Small intestine (tissue), 7 donors: ENCODE measurements at regions not wholly inside any gene's neighbourhood (a gene's known extent, or its start where the extent isn't known, plus 50 kb on each side); places are given as distances from the start of the nearest gene placed in this dataset.

Source experiments
- DNase-seq, 2 donors: peaks; one replicate each; pipeline versions ENCODE4 v3.0.0 to v3.0.0-alpha.2; 2013
- FAIRE-seq: peaks from 2 replicates; lab custom pipeline; 2012; peaks lifted over from hg19 to GRCh38; lab: Jason Lieb, UNC
- H3K27ac ChIP-seq, 3 donors: one replicate each; pipeline ENCODE4 v1.5.1; 2013; ENCODE audit warnings: low read length in 2 of 3, mild to moderate bottlenecking in 2 of 3, control low read depth in 1 of 3, inconsistent platforms in 1 of 3, low read depth in 1 of 3, moderate library complexity in 1 of 3
- H3K27me3 ChIP-seq, 3 donors: one replicate each; pipeline ENCODE4 v1.6.1; 2013; ENCODE audit warnings: low read length in 3 of 3, inconsistent platforms in 1 of 3; ENCODE audit not compliant: control insufficient read depth in 3 of 3, insufficient read depth in 3 of 3
- H3K36me3 ChIP-seq, 3 donors: one replicate each; pipeline ENCODE4 v1.6.1; 2013; ENCODE audit warnings: low read length in 3 of 3, inconsistent platforms in 1 of 3, low read depth in 1 of 3, mild to moderate bottlenecking in 1 of 3, moderate library complexity in 1 of 3; ENCODE audit not compliant: control insufficient read depth in 3 of 3, insufficient read depth in 2 of 3
- H3K4me1 ChIP-seq, 3 donors: one replicate each; pipeline ENCODE4 v1.6.1; 2013; ENCODE audit warnings: low read length in 2 of 3, inconsistent platforms in 1 of 3, low read depth in 1 of 3, mild to moderate bottlenecking in 1 of 3, moderate library complexity in 1 of 3; ENCODE audit not compliant: control insufficient read depth in 3 of 3, insufficient read depth in 2 of 3
- H3K4me3 ChIP-seq, 3 donors: one replicate each; pipeline ENCODE4 v1.5.1; 2013; ENCODE audit warnings: low read length in 3 of 3, control low read depth in 1 of 3, inconsistent platforms in 1 of 3, low read depth in 1 of 3, mild to moderate bottlenecking in 1 of 3, moderate library complexity in 1 of 3
- H3K9me3 ChIP-seq, 2 donors: one replicate each; pipeline ENCODE4 v1.6.1; 2013; ENCODE audit warnings: low read depth in 1 of 2, low read length in 1 of 2; ENCODE audit not compliant: control insufficient read depth in 2 of 2, insufficient read depth in 1 of 2
- WGBS, 3 donors: extraction: QIAGEN DNeasy Blood & Tissue Kit; methylation state at CpG; one replicate each; pipeline ENCODE4 v1.1.7; 2013; 5-methylcytosine and 5-hydroxymethylcytosine counted together
- donor health status: healthy with polysubstance abuse.
- donor health status: control.
- donor health status: control.
- donor health status: Bipolar disorder and iron deficiency.
- donor health status: healthy.

GRCh38 chr1:238112952-238113621, 222.4 kb upstream of the ZP4 start:
- H3K9me3 ChIP-seq = no peaks in the 10 kb centered on the region
- no peaks in the 10 kb centered on the region for H3K4me1 ChIP-seq
- no peak overlapping the region for H3K27ac ChIP-seq
- WGBS, 3 donors = 65 to 70% (median 67%) methylated on average over 5 of the region's 5 CpGs
- H3K36me3 ChIP-seq = no peaks in the 10 kb centered on the region
- no peak for DNase-seq
- no peaks in the 10 kb centered on the region for H3K27me3 ChIP-seq
- FAIRE-seq = no peak
- no peak overlapping the region for H3K4me3 ChIP-seq

GRCh38 chr1:238111516-238111915, 220.8 kb upstream of the ZP4 start:
- DNase-seq (no peak), FAIRE-seq (no peak)
- 40 to 55% (median 50%) methylated on average over 2 of the region's 2 CpGs for WGBS, 3 donors
- H3K4me1 ChIP-seq = no peaks in the 10 kb centered on the region
- no peak overlapping the region for H3K4me3 ChIP-seq
- no peak overlapping the region for H3K27ac ChIP-seq
- no peaks in the 10 kb centered on the region for H3K36me3 ChIP-seq
- H3K27me3 ChIP-seq = no peaks in the 10 kb centered on the region
- H3K9me3 ChIP-seq = no peaks in the 10 kb centered on the region

GRCh38 chr1:238111081-238111480, 220.4 kb upstream of the ZP4 start:
- H3K4me3 ChIP-seq = no peak overlapping the region
- no peak for DNase-seq
- H3K27ac ChIP-seq = no peak overlapping the region
- no peaks in the 10 kb centered on the region for H3K4me1 ChIP-seq
- no peaks in the 10 kb centered on the region for H3K36me3 ChIP-seq
- WGBS, 3 donors = 16 to 50% (median 49%) methylated on average over 1 of the region's 1 CpG
- no peak for FAIRE-seq
- H3K27me3 ChIP-seq = no peaks in the 10 kb centered on the region
- H3K9me3 ChIP-seq = no peaks in the 10 kb centered on the region

GRCh38 chr1:238108417-238108816, 217.7 kb upstream of the ZP4 start:
- DNase-seq (no peak), FAIRE-seq (no peak)
- H3K36me3 ChIP-seq = no peaks in the 10 kb centered on the region
- no peaks in the 10 kb centered on the region for H3K27me3 ChIP-seq
- H3K9me3 ChIP-seq = no peaks in the 10 kb centered on the region
- 63 to 86% (median 79%) methylated on average over 2 of the region's 2 CpGs for WGBS, 3 donors
- H3K4me3 ChIP-seq = no peak overlapping the region
- no peak overlapping the region for H3K27ac ChIP-seq
- no peaks in the 10 kb centered on the region for H3K4me1 ChIP-seq

GRCh38 chr1:238107322-238107721, 216.6 kb upstream of the ZP4 start:
- H3K27me3 ChIP-seq = no peaks in the 10 kb centered on the region
- no peaks in the 10 kb centered on the region for H3K36me3 ChIP-seq
- no peak for DNase-seq
- 24 to 42% (median 37%) methylated on average over 1 of the region's 1 CpG for WGBS, 3 donors
- no peaks in the 10 kb centered on the region for H3K9me3 ChIP-seq
- FAIRE-seq = no peak
- no peak overlapping the region for H3K4me3 ChIP-seq
- H3K4me1 ChIP-seq = no peaks in the 10 kb centered on the region
- H3K27ac ChIP-seq = no peak overlapping the region

- H3K4me1 ChIP-seq = no peaks in the 10 kb centered on the region
- H3K27ac ChIP-seq = no peak overlapping the region
- H3K27me3 ChIP-seq = no peaks in the 10 kb centered on the region
- FAIRE-seq (no peak), DNase-seq (no peak)
- no peaks in the 10 kb centered on the region for H3K36me3 ChIP-seq
- no peak overlapping the region for H3K4me3 ChIP-seq
- WGBS, 3 donors = 47 to 56% (median 50%) methylated on average over 2 of the region's 2 CpGs
- H3K9me3 ChIP-seq = no peaks in the 10 kb centered on the region
These were observed 214.0 kb upstream of the ZP4 start for GRCh38 chr1:238104752-238105151.

GRCh38 chr1:238101923-238102322, 211.2 kb upstream of the ZP4 start:
- H3K27ac ChIP-seq = no peak overlapping the region
- WGBS, 3 donors = 79 to 89% (median 87%) methylated on average over 2 of the region's 2 CpGs
- DNase-seq = no peak
- H3K27me3 ChIP-seq = no peaks in the 10 kb centered on the region
- no peaks in the 10 kb centered on the region for H3K36me3 ChIP-seq
- H3K4me1 ChIP-seq = no peaks in the 10 kb centered on the region
- H3K4me3 ChIP-seq = no peak overlapping the region
- FAIRE-seq = no peak
- H3K9me3 ChIP-seq = no peaks in the 10 kb centered on the region

GRCh38 chr1:238099871-238100270, 209.1 kb upstream of the ZP4 start:
- no peak overlapping the region for H3K4me3 ChIP-seq
- DNase-seq = no peak
- no peak overlapping the region for H3K27ac ChIP-seq
- no peaks in the 10 kb centered on the region for H3K4me1 ChIP-seq
- WGBS, 3 donors = 82 to 90% (median 82%) methylated on average over 2 of the region's 2 CpGs
- no peaks in the 10 kb centered on the region for H3K27me3 ChIP-seq
- FAIRE-seq = no peak
- H3K36me3 ChIP-seq = no peaks in the 10 kb centered on the region
- H3K9me3 ChIP-seq = no peaks in the 10 kb centered on the region

GRCh38 chr1:238089615-238090014, 198.9 kb upstream of the ZP4 start:
- Histone ChIP-seq H3K36me3 (no peaks in the 10 kb centered on the region), H3K9me3 (no peaks in the 10 kb centered on the region), H3K4me3 (no peak overlapping the region), H3K4me1 (no peaks in the 10 kb centered on the region), H3K27ac (no peak overlapping the region), H3K27me3 (no peaks in the 10 kb centered on the region)
- FAIRE-seq (no peak), DNase-seq (no peak)
